ENCODE measurements at regions not wholly inside any gene's neighbourhood (a gene's known extent, or its start where the extent isn't known, plus 50 kb on each side); places are given as distances from the start of the nearest gene placed in this dataset.
"Not testable (repeated sequence)": the region's sequence is repeated elsewhere in the genome, so short reads cannot be mapped to it uniquely, and the experiment has no call there.

DNA sequence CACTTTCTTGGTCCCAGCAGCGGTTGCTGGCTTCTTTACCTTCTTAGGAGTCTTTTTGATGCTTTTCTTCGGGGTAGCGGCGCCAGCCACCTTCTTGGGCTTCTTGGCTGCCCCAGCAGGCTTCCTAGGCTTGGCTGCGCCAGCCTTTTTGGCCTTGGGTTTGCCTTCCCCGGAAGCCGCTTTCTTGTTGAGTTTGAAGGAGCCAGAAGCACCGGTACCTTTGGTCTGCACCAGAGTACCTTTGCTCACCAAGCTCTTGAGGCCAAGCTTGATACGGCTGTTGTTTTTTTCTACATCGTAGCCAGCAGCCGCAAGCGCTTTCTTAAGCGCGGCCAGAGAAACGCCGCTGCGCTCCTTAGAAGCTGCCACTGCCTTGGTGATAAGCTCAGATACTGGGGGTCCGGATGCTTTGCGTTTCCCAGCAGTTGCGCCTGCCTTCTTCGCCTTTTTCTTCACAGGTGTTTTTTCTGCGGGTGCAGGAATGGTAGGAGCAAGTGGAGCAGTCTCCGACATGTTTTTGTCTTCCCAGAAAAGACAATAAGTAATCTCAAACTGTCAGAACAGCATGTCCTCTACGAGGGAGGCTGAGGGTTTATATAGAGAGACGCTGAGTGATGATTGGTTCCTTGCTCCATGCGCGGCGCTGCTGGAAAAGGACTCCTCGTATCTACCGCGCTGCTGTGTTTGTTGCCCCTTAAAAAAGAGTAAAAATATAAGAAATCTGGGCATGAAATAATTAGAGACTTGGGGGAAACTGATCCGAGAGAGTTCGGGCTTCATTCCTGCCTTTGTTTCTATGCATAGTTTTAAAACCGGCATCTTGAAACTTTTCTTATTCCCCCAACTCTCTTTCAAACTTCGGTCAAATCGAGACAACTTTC lies 130.3 kb upstream of the BTN3A2 start:
- DNase-seq, result peak; percentile 72

DNA sequence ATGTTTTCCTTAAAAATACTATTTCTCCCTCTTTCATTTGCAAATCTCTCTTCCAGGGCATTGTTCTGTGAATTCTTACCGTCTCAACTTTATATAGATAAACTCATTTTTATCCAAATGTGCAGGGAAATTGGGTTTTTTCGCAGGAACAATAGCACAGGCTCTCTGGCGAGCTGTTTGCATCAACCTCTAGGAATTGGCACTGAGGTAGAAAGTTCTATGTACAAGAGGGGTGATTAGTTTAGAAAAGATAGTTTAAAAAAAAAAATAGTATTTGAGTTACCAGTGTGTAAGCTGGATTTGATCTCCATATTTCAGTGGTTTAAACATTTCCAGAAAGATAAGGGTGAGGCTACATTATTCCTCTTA lies 129.7 kb upstream of the BTN3A2 start:
- no peak for DNase-seq

DNA sequence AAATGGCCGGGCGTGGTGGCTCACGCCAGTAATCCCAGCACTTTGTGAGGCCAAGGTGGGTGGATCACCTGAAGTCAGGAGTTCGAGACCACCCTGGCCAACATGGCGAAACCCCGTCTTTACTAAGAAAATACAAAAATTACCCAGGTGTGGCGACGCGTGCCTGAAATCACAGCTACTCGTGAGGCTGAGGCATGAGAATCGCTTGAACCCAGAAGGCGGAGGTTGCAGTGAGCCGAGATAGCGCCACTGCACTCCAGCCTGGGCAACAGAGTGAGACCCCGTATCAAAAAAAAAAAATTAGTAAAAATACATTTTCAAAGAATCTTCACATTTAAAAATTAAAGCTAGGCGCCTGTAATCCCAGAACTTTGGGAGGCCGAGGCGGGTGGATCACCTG lies 125.6 kb upstream of the BTN3A2 start:
- DNase-seq, result not testable (repeated sequence)

DNA sequence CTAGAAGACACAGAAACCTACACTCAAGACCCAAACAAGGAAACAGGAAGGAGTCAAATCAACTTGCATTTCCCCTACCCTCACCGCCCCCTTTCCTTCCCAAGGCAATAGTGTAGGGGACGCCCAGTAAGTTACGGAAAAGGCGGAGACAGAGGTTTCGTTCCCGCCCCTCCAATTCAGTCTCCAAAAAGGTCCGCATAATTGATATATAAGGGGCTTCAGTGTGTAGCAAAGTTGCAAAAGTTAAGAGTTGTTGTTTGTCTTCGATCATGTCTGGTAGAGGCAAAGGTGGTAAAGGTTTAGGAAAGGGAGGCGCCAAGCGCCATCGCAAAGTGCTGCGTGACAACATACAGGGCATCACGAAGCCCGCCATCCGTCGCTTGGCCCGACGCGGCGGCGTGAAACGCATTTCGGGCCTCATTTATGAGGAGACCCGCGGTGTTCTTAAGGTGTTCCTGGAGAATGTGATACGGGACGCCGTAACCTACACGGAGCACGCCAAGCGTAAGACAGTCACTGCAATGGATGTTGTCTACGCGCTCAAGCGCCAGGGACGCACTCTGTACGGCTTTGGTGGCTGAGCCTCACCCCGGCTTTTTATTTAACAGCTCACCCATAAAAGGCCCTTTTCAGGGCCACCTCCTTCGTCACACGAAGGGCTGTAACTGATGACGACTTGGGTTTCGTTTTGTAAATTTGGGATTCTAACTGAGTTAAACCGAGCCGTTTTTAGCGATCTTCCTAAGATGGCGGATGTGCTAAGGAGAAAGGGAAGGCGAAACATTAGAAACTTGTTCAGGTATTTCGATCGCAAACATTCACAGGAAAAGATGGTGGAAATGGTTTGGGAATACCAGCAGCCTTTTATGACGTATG lies 124.6 kb upstream of the BTN3A2 start:
- DNase-seq, result peak; percentile 77

DNA sequence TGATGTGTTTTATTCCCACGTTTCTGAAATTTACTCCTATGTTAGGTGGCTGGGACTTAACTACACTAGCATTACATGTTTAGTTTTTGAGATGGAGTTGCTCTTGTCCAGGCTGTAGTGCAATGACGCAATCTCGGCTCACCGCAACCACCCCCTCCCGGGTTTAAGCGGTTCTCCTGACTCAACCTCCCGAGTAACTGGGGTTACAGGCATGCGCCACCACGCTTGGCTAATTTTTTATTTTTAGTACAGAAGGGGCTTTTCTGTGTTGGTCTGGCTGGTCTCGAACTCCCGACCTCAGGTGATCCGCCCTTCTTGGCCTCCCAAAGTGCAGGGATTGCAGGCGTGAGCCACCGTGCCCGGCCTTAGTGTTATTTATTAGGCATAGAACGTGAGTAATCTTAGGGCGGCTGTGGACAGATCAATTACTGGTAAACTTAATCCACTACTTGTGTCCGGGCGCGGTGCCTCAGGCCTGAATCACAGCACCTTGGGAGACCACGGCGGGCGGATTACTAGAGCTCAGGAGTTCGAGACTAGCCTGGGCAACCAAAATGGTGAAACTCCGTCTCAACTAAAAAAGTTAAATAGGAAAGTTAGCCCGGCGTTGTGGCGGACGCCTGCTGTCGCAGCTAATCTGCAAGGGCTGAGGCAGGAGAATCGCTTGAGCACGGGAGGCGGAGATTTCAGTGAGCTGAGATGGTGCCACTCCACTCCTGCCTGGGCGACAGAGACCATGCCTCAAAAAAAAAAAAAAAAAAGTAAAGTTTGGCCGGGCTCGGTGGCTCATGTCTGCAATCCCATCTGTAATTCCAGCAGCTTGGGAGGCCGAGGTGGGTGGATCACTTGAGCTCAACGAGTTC lies 123.7 kb upstream of the BTN3A2 start:
- DNase-seq, result peak; percentile 67

DNA sequence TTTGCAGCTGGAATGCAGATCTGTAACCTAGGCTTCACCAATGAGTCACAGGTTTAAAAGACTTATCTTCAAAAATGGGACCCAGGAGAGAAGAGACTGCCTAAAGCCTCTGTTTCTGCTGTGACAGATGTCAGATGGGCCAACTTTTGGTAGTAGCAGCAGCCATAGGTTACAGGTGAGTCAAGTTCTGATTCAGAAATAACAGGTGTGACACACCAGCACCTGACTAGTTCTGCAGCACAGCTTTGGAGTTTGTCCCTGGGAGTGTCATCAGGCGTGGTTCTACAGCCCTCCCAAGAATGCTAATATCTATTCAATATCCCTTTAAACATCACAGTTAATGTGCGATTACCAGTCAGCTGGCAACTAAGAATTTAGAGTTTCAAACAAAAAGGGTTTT lies 121.9 kb upstream of the BTN3A2 start:
- DNase-seq, result no peak

DNA sequence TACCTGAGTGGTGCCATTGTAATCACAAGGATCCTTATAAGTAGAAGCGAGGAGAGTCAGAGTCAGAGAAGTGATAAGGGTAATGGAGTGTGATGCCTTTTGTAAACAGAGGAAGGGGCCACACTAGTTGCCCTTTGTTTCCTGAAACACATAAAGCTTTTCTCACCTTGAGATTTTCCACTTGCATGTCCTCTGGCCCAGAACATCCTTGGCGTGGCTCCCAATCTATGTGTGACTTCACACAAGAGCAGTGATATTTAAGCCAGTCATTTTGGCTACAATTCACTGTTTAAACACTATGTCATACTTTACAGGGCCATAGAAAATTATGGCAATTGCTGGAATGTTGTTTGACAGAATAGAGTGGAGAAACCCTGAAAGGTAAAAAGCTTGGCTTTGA lies 121.2 kb upstream of the BTN3A2 start:
- DNase-seq, result no peak

DNA sequence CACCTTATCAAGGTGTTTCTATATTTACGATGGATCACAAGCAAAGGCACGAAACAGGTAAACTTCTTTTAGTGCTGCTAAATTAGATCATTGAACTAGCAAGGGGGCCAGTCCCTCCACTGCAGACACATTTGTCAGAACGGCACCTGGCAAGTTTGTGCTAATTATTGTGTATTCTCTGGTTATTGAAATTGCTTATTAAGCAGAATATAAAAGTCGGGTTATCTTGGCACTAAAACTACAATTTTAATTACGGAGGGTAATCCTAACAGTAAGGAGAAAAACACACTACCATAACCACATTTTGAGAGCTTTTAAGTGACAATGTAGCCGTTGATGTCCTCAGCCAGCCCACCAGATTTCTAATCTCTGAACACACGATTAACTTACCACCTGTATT lies 118.9 kb upstream of the BTN3A2 start:
- DNase-seq, result no peak

DNA sequence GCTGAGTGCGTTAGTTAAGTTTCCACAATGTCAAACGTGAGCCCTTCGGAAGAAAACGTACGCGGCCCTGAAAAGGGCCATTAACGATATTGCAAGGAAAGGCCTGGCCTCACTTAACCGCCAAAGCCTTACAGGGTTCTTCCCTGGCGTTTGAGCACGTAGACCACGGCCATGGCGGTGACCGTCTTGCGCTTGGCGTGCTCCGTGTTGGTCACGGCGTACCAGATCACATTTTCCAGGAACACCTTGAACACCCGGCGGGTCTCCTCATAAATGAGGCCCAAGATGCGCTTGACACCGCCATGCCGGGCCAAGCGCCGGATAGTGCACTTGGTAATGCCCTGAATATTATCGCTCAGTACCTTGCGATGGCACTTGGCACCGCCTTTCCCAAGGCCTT lies 118.4 kb upstream of the BTN3A2 start:
- no peak for DNase-seq

DNA sequence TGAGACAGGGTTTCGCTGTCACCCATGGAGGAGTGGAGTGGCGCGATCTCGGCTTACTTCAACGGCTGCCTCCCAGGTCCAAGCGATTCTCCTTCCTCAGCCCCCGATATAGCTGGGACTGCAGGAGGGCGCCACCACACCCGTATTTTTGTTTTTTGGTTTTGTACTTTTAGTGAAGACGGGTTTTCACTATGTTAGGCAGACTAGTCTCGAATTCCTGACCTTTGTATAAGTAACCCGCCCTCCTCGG lies 115.4 kb upstream of the BTN3A2 start:
- DNase-seq, result peak; percentile 61

DNA sequence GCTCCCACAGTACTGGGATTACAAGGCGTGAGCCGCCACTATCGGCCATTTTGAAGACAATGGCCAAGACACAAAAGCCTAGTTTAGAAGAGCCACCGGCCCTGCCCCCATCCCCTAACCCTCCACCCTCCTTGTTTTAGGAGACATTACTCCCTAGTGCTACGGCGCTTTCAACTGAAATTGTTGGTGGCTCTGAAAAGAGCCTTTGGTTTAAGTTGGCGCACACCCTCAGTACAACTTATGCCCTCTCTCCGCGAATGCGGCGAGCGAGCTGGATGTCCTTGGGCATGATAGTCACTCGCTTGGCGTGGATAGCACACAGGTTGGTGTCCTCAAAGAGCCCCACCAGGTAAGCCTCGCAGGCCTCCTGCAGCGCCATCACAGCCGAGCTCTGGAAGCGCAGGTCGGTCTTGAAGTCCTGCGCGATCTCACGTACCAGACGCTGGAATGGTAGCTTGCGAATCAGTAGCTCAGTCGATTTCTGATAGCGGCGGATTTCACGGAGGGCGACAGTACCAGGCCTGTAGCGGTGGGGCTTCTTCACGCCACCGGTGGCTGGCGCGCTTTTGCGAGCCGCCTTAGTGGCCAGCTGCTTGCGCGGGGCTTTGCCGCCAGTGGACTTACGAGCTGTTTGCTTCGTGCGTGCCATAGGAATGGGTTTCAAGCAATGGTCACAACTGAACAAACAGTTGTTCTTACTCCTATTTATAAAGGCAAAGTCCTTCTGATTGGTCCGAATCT lies 114.9 kb upstream of the BTN3A2 start:
- DNase-seq, result peak; percentile 82

DNA sequence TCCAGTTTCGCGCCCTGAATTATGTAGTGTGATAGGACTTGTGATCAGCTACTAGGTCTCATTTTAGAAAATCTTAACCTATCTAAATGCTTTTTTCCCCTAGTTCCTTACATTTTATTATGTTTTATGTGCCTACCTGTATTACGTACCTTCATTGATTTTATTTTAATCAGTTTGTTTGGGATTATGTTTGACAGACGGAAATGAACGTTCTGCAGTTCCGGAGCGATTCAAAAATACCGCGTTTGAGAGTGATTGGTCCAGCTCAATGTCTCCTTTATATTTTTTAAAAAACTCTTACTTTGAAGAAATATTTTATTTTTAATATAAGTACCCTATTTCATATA lies 114.3 kb upstream of the BTN3A2 start:
- DNase-seq, result peak; percentile 63

DNA sequence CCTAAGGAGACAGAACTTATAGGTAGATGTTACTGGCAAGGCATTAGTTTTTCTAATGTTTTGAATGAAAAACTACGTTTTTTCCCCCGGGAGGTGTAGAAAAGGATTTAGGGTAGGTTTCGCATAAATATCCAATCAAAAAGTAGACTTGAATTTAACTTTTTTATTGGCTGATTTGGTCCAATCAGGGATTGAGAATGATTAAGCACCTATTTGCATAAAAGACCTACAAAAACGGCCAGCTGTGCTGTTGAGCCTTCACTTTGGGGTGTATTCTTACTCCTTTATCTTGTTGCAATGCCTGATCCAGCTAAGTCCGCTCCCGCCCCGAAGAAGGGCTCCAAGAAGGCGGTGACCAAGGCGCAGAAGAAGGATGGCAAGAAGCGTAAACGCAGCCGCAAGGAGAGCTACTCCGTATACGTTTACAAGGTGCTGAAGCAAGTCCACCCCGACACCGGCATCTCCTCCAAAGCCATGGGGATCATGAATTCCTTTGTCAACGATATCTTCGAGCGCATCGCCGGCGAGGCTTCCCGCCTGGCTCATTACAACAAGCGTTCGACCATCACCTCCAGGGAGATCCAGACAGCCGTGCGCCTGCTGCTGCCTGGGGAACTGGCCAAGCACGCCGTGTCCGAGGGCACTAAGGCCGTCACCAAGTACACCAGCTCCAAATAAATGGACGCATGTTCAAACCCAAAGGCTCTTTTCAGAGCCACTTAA lies 113.5 kb upstream of the BTN3A2 start:
- DNase-seq, result peak; percentile 66

DNA sequence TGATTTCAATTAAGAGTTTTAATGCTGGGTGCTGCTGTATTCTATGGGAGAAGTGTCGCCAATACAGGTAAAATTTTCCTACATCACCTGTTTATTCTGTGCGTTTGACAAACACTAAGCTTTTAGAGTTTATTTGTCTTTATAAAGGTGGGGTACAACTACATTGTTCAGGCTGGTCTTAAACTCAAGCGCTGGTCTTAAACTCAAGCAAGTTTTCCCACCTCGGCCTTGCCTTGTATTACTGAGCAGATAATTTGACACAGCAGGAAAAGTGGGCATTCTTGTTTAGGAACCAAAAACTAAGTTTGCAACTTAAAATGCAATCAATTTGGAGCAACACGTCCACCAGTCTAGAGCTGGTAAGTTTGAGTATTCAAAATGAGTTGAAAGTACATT lies 112.9 kb upstream of the BTN3A2 start:
- DNase-seq, result no peak

DNA sequence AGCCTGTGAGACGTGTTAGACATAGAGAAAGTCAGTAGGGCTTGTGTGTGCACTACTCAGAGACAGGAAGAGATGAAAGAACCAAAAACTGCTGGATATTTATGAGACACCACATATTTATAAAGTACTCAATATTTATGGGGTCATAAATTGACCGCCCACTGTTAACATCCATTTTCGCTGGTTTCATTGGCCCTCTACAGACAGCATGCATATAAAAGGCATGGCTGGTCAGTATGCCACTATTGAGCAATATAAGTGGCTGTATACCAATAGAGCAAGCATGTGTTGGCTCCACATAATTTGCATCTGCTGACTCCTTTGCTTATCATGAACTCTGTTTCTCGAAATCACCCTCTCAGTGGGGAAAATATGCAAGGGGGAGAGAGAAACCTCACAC lies 110.3 kb upstream of the BTN3A2 start:
- no peak for DNase-seq

DNA sequence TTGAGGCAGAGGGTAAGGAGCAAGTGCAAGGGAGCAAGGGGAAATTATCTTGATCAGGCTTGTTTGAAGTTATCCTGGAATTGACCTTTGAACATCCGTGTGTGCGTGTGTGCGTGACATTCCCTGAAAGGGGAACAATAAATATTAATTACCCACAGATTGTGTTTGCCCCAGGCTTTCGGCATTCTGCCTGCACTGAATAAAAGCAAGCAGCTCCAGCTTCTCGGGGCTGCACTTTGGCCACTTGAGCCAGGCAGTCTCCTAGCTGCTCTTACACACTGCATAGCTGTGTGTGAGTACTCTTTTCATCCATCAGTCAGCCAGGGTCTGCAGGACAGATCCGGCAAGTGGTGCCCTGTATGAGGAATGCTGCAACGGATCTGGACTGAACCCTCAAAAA lies 107.7 kb upstream of the BTN3A2 start:
- DNase-seq, result no peak

DNA sequence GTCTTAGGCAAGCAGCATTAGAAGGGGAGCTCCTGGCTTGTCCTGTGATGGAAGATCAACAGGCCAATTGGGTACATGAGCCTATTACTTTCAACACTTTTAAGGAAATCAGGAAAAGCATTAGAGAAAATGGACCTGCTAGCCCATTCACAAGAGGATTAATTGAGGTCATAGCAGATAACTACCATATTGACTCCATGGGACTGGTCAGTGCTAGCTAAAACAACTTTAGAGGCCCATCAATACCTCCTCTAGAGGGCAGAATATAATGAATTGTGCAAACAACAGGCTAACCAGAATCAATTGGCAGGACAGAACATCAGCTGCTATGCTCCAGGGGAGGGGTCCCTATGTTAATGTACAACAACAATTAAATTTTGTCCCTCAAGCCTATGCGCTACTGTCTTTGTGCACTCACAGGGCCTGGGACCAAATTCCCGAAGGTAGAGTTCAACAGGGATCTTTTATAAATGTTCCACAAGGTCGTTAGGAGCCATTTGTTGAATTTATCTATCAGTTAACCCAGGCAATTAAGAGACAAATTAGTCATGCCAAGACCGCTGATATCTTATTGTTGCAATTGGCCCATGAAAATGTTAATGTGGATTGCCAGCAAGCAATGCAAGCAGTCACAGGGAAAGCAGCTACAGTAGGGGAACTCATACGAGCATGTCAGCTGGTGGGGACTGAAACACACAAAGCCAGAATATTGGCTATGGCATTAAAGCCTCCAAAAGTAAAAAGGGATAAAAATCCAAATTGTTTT lies 106.6 kb upstream of the BTN3A2 start:
- DNase-seq, result no peak

DNA sequence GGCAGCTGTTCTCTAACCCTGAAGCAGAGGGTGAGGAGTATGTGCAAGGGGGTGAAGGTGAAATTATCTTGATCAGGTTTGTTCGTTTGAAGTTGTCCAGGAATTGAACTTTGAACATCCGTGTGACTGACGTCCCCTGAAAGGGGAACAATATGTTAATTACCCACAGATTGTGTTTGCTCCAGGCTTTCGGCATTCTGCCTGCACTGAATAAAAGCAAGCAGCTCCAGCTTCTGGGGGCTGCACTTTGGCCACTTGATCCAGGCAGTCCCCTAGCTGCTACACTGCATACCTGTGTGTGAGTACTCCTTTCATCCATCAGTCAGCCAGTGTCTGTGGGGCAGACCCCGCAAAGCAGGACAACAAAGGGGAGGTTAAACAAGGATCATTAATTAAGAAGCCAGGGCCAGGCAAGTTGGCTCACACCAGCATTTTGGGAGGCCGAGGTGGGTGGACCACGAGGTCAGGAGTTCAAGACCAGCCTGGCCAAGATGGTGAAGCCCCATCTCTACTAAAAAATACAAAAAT lies 104.8 kb upstream of the BTN3A2 start:
- DNase-seq, result no peak

DNA sequence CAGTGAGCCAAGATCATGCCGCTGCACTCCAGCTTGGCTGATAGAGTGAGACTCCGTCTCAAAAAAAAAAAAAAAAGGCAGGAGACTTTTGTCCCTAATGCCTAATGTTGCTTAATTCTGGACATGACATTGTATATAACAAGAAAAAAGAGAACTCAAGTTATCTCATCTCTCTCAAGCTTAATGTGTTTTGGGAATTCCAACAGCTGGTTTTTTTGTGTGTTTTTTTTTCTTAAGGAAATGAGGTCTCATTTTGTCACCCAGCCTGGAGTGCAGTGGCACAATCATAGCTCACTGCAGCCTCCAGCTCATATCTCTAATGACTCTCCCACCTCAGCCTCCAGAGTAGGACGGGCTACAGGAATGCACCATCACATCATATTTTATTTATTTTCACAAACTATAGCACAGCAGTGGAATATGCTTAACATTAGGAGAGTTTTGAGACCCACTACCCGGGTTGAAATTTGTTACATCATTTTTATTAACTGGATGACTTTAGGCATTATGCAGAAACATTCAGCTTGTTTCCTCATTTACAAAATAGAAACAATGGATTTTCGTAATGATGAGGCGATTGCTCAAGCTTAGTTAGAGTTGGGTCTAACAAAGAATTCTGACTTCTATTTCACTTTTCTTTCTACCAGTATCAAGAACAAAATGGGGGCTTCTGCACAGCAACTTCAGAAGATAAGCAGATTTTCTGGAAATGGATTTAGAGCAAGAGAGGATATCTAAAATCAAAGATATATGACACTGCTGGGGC lies 104.1 kb upstream of the BTN3A2 start:
- no peak for DNase-seq

DNA sequence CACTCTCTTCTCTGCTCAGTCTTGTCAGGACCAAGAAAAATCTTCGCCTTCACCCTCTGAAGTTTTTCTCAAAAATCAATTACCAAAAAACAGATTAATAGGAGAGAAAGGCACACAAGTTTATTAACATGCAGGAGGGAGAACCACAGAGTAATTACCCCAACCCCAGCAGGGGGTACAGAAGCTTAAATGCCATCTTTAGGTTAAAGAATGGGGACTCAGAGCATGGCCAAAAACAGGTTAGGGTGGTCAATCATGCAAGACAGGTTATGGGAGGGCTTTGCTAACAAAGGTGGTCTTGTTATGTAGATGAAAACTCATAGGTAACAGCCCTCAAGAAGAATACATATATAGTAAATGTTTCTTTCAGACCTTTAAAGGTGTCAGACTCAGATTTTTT lies 100.5 kb upstream of the BTN3A2 start:
- DNase-seq, result no peak

Measured in CD4-positive, alpha-beta T cell treated with Interleukin-17A for 4 hours (primary cell).